ENCODE measurements at regions not wholly inside any gene's neighbourhood (a gene's known extent, or its start where the extent isn't known, plus 50 kb on each side); places are given as distances from the start of the nearest gene placed in this dataset.

DNA sequence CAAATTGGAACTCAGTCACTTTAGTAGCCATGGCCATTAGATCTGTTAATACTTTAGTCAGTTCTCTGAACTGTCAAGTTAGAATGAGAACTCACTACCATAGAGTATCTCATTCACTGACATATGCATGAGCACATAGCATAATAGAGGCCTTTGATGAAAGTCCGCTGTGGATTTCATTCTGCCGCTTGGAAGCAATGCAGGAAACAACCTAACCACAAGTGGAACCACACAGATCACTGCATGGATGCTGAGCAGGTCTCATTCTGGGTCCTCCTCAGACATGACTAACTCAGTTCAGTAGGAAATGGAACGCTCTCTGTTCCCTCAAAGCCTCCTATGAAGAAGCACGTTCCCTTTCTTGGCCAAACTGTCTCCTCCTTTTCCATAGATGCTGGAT, 1624.8 kb upstream of the TENM3 start:
- no peak for DNase-seq (ENCODE audit: extremely low read depth, low read depth)
- no peak for TF ChIP-seq CTCF (IDR thresholded peaks at IDR 0.05; ENCODE audit: low read depth, low read length)

GRCh38 chr4:180619440-180619839, 1623.8 kb upstream of the TENM3 start:
- no peak for DNase-seq (ENCODE audit: extremely low read depth, low read depth)
- TF ChIP-seq CTCF (IDR thresholded peaks at IDR 0.05; ENCODE audit: low read depth, low read length): no peak

- TF ChIP-seq CTCF (IDR thresholded peaks at IDR 0.05; ENCODE audit: low read depth, low read length): no peak
- no peak for DNase-seq (ENCODE audit: extremely low read depth, low read depth)
Measured at GRCh38 chr4:180622254-180622653, 1620.9 kb upstream of the TENM3 start.

DNA sequence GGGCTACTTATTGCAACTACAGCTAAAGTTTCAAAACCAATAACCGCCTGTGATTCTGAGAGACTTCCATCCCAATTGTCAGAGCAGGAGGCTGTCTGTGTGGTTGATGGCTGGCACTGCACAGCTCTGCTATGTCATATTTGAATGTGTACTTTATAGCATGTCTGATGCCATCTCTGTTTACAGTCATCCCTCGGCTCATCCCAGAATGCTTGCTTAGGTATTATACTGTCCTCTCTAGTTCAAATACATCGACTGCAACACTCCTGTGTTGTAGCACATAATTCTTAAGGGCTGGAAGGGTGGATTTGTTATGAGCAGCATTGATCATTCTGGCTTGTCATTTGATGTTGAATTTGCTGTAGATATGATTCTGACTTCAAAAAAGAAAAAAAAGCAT, 1617.5 kb upstream of the TENM3 start:
- no peak for TF ChIP-seq CTCF (IDR thresholded peaks at IDR 0.05; ENCODE audit: low read depth, low read length)
- DNase-seq (ENCODE audit: extremely low read depth, low read depth): no peak

DNA sequence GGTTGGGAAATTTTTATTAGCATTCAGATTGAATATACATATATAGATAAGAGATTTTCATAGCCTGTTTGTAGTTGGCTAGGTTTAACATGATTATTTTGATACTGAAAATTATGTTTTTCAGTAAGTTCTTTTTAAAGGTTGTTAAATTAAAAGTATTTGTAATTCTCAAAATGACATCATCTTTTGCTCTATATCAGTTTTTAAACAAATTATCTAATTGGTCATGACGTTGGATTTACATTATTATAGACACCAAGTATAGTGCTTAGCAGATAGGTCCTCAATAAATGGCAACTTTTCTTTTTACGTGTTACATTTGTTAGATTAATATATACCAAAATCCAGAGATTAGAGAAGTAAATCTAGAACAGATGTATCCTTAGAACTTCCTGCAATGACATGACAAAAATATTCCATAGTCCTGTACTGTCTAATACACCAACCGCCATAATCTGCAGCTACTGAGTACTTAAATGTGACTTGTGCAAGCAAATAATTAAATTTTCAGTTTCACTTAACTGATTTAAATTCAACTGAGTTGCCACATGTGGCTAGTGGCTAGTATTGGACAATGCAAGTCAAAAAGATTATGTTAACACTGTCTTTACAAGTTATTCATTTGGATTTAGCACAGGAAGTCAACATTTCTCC, 1613.1 kb upstream of the TENM3 start:
- TF ChIP-seq CTCF (IDR thresholded peaks at IDR 0.05; ENCODE audit: low read depth, low read length): no peak
- DNase-seq (ENCODE audit: extremely low read depth, low read depth): no peak

DNA sequence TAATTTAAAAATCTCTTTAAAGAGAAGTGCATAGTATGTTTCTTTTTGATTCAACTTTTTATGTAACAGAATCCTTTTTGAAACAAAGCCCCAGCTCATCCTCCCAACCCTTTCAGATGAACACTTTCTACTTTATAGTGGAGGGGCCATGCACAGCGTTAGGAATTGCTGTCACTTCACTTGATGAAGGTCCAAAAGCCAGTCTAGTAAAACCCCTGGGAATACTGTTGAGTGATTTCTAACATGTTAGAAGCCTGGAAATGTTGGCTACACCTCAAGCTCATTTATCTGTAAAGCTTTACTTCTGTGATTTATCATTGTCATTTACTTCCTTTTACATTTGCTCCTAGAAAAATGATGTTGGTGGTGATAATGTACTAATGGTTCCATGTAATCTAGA, 1608.9 kb upstream of the TENM3 start:
- DNase-seq (ENCODE audit: extremely low read depth, low read depth): no peak
- no peak for TF ChIP-seq CTCF (IDR thresholded peaks at IDR 0.05; ENCODE audit: low read depth, low read length)

GRCh38 chr4:180635281-180635680, 1607.9 kb upstream of the TENM3 start:
- TF ChIP-seq CTCF (IDR thresholded peaks at IDR 0.05; ENCODE audit: low read depth, low read length): no peak
- no peak for DNase-seq (ENCODE audit: extremely low read depth, low read depth)
